WTC11 (cell line): ENCODE measurements at regions not wholly inside any gene's neighbourhood (a gene's known extent, or its start where the extent isn't known, plus 50 kb on each side); places are given as distances from the start of the nearest gene placed in this dataset.

ENCODE experiments used
- ATAC-seq: fragments of 200-7000 bp; cut with Tn5 transposase; 2 replicates; pipeline ENCODE4 v1.10.0; 2021; ENCODE audit warnings: mild to moderate bottlenecking, moderate library complexity
- CTCF ChIA-PET: fragments of 300-600 bp; sonication (Branson Sonifier 250); formaldehyde crosslinking; loops from one replicate; lab custom pipeline; 2021; ENCODE audit warnings: antibody characterized with exemption; lab: Charles Lee
- POLR2A ChIA-PET: fragments of 350-600 bp; sonication (Branson Sonifier 250); formaldehyde crosslinking; loops from one replicate; lab custom pipeline; 2021; ENCODE audit warnings: antibody characterized with exemption; lab: Charles Lee
- DNase-seq: peaks from one replicate; pipeline ENCODE4 v3.0.0; 2021; ENCODE audit warnings: low spot score
- H3K27ac Mint-ChIP-seq: 2 replicates; pipeline ENCODE4 v1.8.0; 2021; ENCODE audit warnings: mixed read lengths
- H3K27me3 Mint-ChIP-seq: 2 replicates; pipeline ENCODE4 v1.8.0; 2021; ENCODE audit warnings: low read depth, mild to moderate bottlenecking, moderate library complexity, mixed read lengths
- H3K36me3 Mint-ChIP-seq: 2 replicates; pipeline ENCODE4 v1.8.0; 2021; ENCODE audit warnings: mixed read lengths
- H3K4me1 Mint-ChIP-seq: 2 replicates; pipeline ENCODE4 v1.8.0; 2022; ENCODE audit warnings: mixed read lengths
- H3K4me3 Mint-ChIP-seq: 2 replicates; pipeline ENCODE4 v1.8.0; 2021; ENCODE audit warnings: mild to moderate bottlenecking, moderate library complexity, mixed read lengths
- H3K9me3 Mint-ChIP-seq: 2 replicates; pipeline ENCODE4 v1.8.0; 2021; ENCODE audit warnings: mixed read lengths
- CBFB ChIP-seq: sonication (generic); formaldehyde crosslinking; IDR thresholded peaks from 2 replicates; pipeline ENCODE4 v1.8.1; 2022; ENCODE audit warnings: mild to moderate bottlenecking, low read depth, missing genetic modification reagents
- JAZF1 ChIP-seq: fragments of 250-450 bp; sonication (Bioruptor Pico); IDR thresholded peaks from 2 replicates; pipeline ENCODE4 v1.9.0; 2021; ENCODE audit warnings: moderate library complexity, mild to moderate bottlenecking, inconsistent platforms
- JUN ChIP-seq: sonication (generic); formaldehyde crosslinking; IDR thresholded peaks from 2 replicates; pipeline ENCODE4 v1.8.0; 2023; ENCODE audit warnings: mild to moderate bottlenecking, missing genetic modification reagents
- NFE2L1 ChIP-seq: sonication (generic); formaldehyde crosslinking; IDR thresholded peaks from 2 replicates; pipeline ENCODE4 v1.8.1; 2023; ENCODE audit warnings: missing genetic modification reagents
- RELA ChIP-seq: sonication (generic); formaldehyde crosslinking; IDR thresholded peaks from 2 replicates; pipeline ENCODE4 v1.8.1; 2022; ENCODE audit warnings: missing genetic modification reagents, mild to moderate bottlenecking, borderline replicate concordance
- TEAD1 ChIP-seq: sonication (generic); formaldehyde crosslinking; IDR thresholded peaks from 2 replicates; pipeline ENCODE4 v1.8.0; 2022; ENCODE audit warnings: mild to moderate bottlenecking, missing genetic modification reagents
- ZNF219 ChIP-seq: sonication (generic); formaldehyde crosslinking; IDR thresholded peaks from 2 replicates; pipeline ENCODE4 v1.8.0; 2023; ENCODE audit warnings: missing genetic modification reagents, mild to moderate bottlenecking, borderline replicate concordance
- ZNF396 ChIP-seq: fragments of 250-450 bp; sonication (Bioruptor Pico); IDR thresholded peaks from 2 replicates; pipeline ENCODE4 v1.8.0; 2021; ENCODE audit warnings: mild to moderate bottlenecking, moderate library complexity, borderline replicate concordance
- TF ChIP-seq, protein P1 (sequence below): sonication (generic); formaldehyde crosslinking; IDR thresholded peaks from 2 replicates; pipeline ENCODE4 v1.8.1; 2022; ENCODE audit warnings: mild to moderate bottlenecking, missing genetic modification reagents, moderate library complexity, borderline replicate concordance
- TF ChIP-seq, protein P2 (sequence below): fragments of 250-450 bp; sonication (Bioruptor Pico); IDR thresholded peaks from 2 replicates; pipeline ENCODE4 v1.9.0; 2021; ENCODE audit warnings: mild to moderate bottlenecking
- TF ChIP-seq, protein P3 (sequence below): sonication (generic); formaldehyde crosslinking; IDR thresholded peaks from 2 replicates; pipeline ENCODE4 v1.8.0; 2022; ENCODE audit warnings: mild to moderate bottlenecking, missing genetic modification reagents
- TF ChIP-seq, protein P4 (sequence below): sonication (generic); formaldehyde crosslinking; IDR thresholded peaks from 2 replicates; pipeline ENCODE4 v1.8.0; 2022; ENCODE audit warnings: mild to moderate bottlenecking, missing genetic modification reagents
- TF ChIP-seq, protein P5 (sequence below): sonication (generic); formaldehyde crosslinking; IDR thresholded peaks from 2 replicates; pipeline ENCODE4 v1.8.0; 2023; ENCODE audit warnings: missing genetic modification reagents
- TF ChIP-seq, protein P6 (sequence below): fragments of 250-450 bp; sonication (Bioruptor Pico); IDR thresholded peaks from 2 replicates; pipeline ENCODE4 v1.9.0; 2021; ENCODE audit warnings: mild to moderate bottlenecking, borderline replicate concordance
- TF ChIP-seq, protein P7 (sequence below): sonication (generic); formaldehyde crosslinking; conservative IDR thresholded peaks from 2 replicates; pipeline ENCODE4 v1.8.1; 2022; ENCODE audit warnings: mild to moderate bottlenecking, missing genetic modification reagents
- TF ChIP-seq, protein P8 (sequence below): sonication (generic); formaldehyde crosslinking; IDR thresholded peaks from 2 replicates; pipeline ENCODE4 v1.8.1; 2023; ENCODE audit warnings: mild to moderate bottlenecking, missing genetic modification reagents, moderate library complexity
- TF ChIP-seq, protein P9 (sequence below): fragments of 250-450 bp; sonication (Bioruptor Pico); IDR thresholded peaks from 2 replicates; pipeline ENCODE4 v1.9.0; 2021; ENCODE audit warnings: moderate library complexity, mild to moderate bottlenecking, inconsistent platforms, borderline replicate concordance

DNA sequence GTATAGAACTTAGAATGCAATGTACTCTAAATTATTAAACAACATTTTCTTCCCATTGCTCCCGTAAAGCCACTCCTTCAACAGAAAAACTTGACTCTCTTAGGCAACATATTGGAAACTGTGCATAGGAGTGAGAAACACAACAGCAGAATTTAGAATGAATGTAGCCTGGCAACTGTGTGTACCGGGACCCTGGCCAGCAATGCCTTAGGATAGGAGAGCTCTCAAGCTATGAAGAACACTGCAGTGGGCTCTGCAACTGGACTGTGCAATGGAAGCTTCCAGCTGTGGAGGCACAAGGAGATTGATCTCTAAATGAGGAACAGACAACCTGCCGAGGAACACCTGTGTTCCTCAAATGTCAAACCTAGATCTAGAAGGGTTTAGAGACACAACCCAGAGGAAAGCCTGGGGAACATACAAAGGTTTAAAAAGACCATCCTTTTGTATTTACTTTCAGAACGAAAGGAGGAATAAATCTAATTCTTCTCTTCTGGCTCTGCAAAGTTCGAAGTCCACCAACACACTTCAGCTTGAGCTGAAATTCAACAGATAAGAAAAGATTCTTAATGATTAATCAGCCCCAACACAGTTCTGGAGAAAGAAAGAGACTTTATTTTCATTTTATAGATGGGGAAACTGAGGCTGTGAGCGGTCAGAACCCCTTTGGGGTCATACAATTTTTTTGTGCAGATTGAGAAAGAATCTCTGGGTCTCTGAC, 51.5 kb upstream of the ARL15 start:
- Mint-ChIP-seq H3K9me3 (peaks cover 8% of the 10 kb centered on the region; the same call in 1 of the 2 replicates), H3K4me3 (no peak overlapping the region), H3K4me1 (peaks cover 8% of the 10 kb centered on the region), H3K36me3 (no peaks in the 10 kb centered on the region), H3K27ac (no peak overlapping the region), H3K27me3 (no peaks in the 10 kb centered on the region; the same call in 1 of the 2 replicates)
- CTCF ChIA-PET: no interaction called here
- POLR2A ChIA-PET: no interaction called here
- TF ChIP-seq JUN (CRISPR knock-in tag) (no peak), ZNF396 (CRISPR knock-in tag) (no peak), ZNF219 (CRISPR knock-in tag) (no peak), TEAD1 (CRISPR knock-in tag) (no peak), RELA (CRISPR knock-in tag) (no peak), CBFB (no peak), NFE2L1 (no peak), JAZF1 (no peak)
- TF ChIP-seq, protein P1, sequence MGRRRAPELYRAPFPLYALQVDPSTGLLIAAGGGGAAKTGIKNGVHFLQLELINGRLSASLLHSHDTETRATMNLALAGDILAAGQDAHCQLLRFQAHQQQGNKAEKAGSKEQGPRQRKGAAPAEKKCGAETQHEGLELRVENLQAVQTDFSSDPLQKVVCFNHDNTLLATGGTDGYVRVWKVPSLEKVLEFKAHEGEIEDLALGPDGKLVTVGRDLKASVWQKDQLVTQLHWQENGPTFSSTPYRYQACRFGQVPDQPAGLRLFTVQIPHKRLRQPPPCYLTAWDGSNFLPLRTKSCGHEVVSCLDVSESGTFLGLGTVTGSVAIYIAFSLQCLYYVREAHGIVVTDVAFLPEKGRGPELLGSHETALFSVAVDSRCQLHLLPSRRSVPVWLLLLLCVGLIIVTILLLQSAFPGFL (CRISPR knock-in tag): no peak
- TF ChIP-seq, protein P2, sequence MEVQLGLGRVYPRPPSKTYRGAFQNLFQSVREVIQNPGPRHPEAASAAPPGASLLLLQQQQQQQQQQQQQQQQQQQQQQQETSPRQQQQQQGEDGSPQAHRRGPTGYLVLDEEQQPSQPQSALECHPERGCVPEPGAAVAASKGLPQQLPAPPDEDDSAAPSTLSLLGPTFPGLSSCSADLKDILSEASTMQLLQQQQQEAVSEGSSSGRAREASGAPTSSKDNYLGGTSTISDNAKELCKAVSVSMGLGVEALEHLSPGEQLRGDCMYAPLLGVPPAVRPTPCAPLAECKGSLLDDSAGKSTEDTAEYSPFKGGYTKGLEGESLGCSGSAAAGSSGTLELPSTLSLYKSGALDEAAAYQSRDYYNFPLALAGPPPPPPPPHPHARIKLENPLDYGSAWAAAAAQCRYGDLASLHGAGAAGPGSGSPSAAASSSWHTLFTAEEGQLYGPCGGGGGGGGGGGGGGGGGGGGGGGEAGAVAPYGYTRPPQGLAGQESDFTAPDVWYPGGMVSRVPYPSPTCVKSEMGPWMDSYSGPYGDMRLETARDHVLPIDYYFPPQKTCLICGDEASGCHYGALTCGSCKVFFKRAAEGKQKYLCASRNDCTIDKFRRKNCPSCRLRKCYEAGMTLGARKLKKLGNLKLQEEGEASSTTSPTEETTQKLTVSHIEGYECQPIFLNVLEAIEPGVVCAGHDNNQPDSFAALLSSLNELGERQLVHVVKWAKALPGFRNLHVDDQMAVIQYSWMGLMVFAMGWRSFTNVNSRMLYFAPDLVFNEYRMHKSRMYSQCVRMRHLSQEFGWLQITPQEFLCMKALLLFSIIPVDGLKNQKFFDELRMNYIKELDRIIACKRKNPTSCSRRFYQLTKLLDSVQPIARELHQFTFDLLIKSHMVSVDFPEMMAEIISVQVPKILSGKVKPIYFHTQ (CRISPR knock-in tag): no peak
- TF ChIP-seq, protein P3, sequence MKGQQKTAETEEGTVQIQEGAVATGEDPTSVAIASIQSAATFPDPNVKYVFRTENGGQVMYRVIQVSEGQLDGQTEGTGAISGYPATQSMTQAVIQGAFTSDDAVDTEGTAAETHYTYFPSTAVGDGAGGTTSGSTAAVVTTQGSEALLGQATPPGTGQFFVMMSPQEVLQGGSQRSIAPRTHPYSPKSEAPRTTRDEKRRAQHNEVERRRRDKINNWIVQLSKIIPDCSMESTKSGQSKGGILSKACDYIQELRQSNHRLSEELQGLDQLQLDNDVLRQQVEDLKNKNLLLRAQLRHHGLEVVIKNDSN (CRISPR knock-in tag): no peak
- TF ChIP-seq, protein P4, sequence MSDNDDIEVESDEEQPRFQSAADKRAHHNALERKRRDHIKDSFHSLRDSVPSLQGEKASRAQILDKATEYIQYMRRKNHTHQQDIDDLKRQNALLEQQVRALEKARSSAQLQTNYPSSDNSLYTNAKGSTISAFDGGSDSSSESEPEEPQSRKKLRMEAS: no peak
- TF ChIP-seq, protein P5, sequence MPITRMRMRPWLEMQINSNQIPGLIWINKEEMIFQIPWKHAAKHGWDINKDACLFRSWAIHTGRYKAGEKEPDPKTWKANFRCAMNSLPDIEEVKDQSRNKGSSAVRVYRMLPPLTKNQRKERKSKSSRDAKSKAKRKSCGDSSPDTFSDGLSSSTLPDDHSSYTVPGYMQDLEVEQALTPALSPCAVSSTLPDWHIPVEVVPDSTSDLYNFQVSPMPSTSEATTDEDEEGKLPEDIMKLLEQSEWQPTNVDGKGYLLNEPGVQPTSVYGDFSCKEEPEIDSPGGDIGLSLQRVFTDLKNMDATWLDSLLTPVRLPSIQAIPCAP: no peak
- TF ChIP-seq, protein P6, sequence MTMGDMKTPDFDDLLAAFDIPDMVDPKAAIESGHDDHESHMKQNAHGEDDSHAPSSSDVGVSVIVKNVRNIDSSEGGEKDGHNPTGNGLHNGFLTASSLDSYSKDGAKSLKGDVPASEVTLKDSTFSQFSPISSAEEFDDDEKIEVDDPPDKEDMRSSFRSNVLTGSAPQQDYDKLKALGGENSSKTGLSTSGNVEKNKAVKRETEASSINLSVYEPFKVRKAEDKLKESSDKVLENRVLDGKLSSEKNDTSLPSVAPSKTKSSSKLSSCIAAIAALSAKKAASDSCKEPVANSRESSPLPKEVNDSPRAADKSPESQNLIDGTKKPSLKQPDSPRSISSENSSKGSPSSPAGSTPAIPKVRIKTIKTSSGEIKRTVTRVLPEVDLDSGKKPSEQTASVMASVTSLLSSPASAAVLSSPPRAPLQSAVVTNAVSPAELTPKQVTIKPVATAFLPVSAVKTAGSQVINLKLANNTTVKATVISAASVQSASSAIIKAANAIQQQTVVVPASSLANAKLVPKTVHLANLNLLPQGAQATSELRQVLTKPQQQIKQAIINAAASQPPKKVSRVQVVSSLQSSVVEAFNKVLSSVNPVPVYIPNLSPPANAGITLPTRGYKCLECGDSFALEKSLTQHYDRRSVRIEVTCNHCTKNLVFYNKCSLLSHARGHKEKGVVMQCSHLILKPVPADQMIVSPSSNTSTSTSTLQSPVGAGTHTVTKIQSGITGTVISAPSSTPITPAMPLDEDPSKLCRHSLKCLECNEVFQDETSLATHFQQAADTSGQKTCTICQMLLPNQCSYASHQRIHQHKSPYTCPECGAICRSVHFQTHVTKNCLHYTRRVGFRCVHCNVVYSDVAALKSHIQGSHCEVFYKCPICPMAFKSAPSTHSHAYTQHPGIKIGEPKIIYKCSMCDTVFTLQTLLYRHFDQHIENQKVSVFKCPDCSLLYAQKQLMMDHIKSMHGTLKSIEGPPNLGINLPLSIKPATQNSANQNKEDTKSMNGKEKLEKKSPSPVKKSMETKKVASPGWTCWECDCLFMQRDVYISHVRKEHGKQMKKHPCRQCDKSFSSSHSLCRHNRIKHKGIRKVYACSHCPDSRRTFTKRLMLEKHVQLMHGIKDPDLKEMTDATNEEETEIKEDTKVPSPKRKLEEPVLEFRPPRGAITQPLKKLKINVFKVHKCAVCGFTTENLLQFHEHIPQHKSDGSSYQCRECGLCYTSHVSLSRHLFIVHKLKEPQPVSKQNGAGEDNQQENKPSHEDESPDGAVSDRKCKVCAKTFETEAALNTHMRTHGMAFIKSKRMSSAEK (CRISPR knock-in tag): no peak
- TF ChIP-seq, protein P7, sequence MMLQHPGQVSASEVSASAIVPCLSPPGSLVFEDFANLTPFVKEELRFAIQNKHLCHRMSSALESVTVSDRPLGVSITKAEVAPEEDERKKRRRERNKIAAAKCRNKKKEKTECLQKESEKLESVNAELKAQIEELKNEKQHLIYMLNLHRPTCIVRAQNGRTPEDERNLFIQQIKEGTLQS (CRISPR knock-in tag): no peak
- TF ChIP-seq, protein P8, sequence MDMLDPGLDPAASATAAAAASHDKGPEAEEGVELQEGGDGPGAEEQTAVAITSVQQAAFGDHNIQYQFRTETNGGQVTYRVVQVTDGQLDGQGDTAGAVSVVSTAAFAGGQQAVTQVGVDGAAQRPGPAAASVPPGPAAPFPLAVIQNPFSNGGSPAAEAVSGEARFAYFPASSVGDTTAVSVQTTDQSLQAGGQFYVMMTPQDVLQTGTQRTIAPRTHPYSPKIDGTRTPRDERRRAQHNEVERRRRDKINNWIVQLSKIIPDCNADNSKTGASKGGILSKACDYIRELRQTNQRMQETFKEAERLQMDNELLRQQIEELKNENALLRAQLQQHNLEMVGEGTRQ (CRISPR knock-in tag): no peak
- TF ChIP-seq, protein P9, sequence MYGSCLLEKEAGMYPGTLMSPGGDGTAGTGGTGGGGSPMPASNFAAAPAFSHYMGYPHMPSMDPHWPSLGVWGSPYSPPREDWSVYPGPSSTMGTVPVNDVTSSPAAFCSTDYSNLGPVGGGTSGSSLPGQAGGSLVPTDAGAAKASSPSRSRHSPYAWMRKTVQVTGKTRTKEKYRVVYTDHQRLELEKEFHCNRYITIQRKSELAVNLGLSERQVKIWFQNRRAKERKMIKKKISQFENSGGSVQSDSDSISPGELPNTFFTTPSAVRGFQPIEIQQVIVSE (CRISPR knock-in tag): no peak
- ATAC-seq (no peak), DNase-seq (no peak)
